SK-N-SH treated with all-trans-retinoic acid at 6 μM for 48 hours (cell line): ENCODE measurements at regions not wholly inside any gene's neighbourhood (a gene's known extent, or its start where the extent isn't known, plus 50 kb on each side); places are given as distances from the start of the nearest gene placed in this dataset.

Experiments used
- ARNTL ChIP-seq: fragments of 450-650 bp; formaldehyde crosslinking; IDR thresholded peaks from 2 replicates; pipeline ENCODE4 v1.5.0; 2020; ENCODE audit warnings: low read depth, mild to moderate bottlenecking, moderate library complexity, borderline replicate concordance
- BACH2 ChIP-seq: fragments of 250-450 bp; sonication (Bioruptor Pico); IDR thresholded peaks from 2 replicates; pipeline ENCODE4 v1.9.0; 2021; ENCODE audit warnings: mild to moderate bottlenecking, borderline replicate concordance
- GLIS3 ChIP-seq: fragments of 250-450 bp; sonication (Bioruptor Pico); IDR thresholded peaks from 2 replicates; pipeline ENCODE4 v1.5.0; 2020; ENCODE audit warnings: mild to moderate bottlenecking, moderate library complexity
- ISL1 ChIP-seq: fragments of 250-450 bp; sonication (Bioruptor Pico); IDR thresholded peaks from 2 replicates; pipeline ENCODE4 v2.1.2; 2022; ENCODE audit warnings: mild to moderate bottlenecking, moderate library complexity
- OSR1 ChIP-seq: fragments of 250-450 bp; sonication (Bioruptor Pico); IDR thresholded peaks from 2 replicates; pipeline ENCODE4 v1.8.0; 2022; ENCODE audit warnings: moderate library complexity, mild to moderate bottlenecking, inconsistent platforms
- RARB ChIP-seq: fragments of 250-450 bp; sonication (Bioruptor Pico); IDR thresholded peaks from 2 replicates; pipeline ENCODE4 v1.8.0; 2021; ENCODE audit warnings: mild to moderate bottlenecking, moderate library complexity
- SNAI2 ChIP-seq: fragments of 250-450 bp; sonication (Bioruptor Pico); IDR thresholded peaks from 2 replicates; pipeline ENCODE4 v1.5.0; 2020; ENCODE audit warnings: mild to moderate bottlenecking, moderate library complexity
- ZC3H10 ChIP-seq: fragments of 250-450 bp; sonication (Bioruptor Pico); IDR thresholded peaks from 2 replicates; pipeline ENCODE4 v1.5.1; 2021; ENCODE audit warnings: mild to moderate bottlenecking, moderate library complexity
- ZFP30 ChIP-seq: fragments of 450-650 bp; formaldehyde crosslinking; IDR thresholded peaks from 2 replicates; pipeline ENCODE4 v1.5.0; 2022; ENCODE audit warnings: mild to moderate bottlenecking, moderate library complexity
- TF ChIP-seq, protein P1 (sequence below): fragments of 250-450 bp; sonication (Bioruptor Pico); IDR thresholded peaks from 2 replicates; pipeline ENCODE4 v1.5.1; 2020; ENCODE audit warnings: low read depth, mild to moderate bottlenecking, moderate library complexity
- TF ChIP-seq, protein P2 (sequence below): fragments of 250-450 bp; sonication (Bioruptor Pico); IDR thresholded peaks from 2 replicates; pipeline ENCODE4 v1.8.0; 2021; ENCODE audit warnings: low read depth, mild to moderate bottlenecking, moderate library complexity, borderline replicate concordance
- TF ChIP-seq, protein P3 (sequence below): fragments of 250-450 bp; sonication (Bioruptor Pico); IDR thresholded peaks from 2 replicates; pipeline ENCODE4 v1.5.0; 2020; ENCODE audit warnings: mild to moderate bottlenecking, moderate library complexity
- TF ChIP-seq, protein P4 (sequence below): fragments of 250-450 bp; sonication (Bioruptor Pico); IDR thresholded peaks from 2 replicates; pipeline ENCODE4 v1.8.0; 2020; ENCODE audit warnings: mild to moderate bottlenecking, moderate library complexity, borderline replicate concordance

DNA sequence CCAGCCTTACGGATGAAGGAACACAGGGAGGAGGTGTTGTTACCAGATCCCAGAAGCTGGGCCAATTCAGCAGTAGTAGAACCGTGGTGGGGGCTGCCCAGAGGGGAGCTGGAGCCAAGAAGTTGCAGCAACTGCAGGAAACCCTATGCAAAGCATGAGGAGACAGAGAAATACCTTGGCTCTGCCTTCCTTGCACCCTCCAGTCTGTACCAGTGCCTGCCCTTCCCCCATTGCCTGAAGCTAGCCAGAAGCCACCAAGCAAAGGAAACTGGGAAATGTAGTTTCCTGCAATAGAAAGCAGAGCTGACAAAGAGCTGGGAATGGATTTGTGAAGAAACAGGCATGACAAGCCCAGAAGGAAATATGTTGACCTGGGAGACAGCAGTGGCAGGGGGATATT is 108.7 kb upstream of the FUNDC1 start:
- TF ChIP-seq ZFP30 (CRISPR knock-in tag), result no peak
- no peak for TF ChIP-seq SNAI2 (CRISPR knock-in tag)
- TF ChIP-seq GLIS3 (CRISPR knock-in tag), result no peak
- no peak for TF ChIP-seq OSR1 (CRISPR knock-in tag)
- TF ChIP-seq, protein P1, sequence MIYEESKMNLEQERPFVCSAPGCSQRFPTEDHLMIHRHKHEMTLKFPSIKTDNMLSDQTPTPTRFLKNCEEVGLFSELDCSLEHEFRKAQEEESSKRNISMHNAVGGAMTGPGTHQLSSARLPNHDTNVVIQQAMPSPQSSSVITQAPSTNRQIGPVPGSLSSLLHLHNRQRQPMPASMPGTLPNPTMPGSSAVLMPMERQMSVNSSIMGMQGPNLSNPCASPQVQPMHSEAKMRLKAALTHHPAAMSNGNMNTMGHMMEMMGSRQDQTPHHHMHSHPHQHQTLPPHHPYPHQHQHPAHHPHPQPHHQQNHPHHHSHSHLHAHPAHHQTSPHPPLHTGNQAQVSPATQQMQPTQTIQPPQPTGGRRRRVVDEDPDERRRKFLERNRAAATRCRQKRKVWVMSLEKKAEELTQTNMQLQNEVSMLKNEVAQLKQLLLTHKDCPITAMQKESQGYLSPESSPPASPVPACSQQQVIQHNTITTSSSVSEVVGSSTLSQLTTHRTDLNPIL (CRISPR knock-in tag), result no peak
- no peak for TF ChIP-seq ZC3H10 (CRISPR knock-in tag)
- TF ChIP-seq, protein P2, sequence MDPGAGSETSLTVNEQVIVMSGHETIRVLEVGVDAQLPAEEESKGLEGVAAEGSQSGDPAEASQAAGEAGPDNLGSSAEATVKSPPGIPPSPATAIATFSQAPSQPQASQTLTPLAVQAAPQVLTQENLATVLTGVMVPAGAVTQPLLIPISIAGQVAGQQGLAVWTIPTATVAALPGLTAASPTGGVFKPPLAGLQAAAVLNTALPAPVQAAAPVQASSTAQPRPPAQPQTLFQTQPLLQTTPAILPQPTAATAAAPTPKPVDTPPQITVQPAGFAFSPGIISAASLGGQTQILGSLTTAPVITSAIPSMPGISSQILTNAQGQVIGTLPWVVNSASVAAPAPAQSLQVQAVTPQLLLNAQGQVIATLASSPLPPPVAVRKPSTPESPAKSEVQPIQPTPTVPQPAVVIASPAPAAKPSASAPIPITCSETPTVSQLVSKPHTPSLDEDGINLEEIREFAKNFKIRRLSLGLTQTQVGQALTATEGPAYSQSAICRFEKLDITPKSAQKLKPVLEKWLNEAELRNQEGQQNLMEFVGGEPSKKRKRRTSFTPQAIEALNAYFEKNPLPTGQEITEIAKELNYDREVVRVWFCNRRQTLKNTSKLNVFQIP (CRISPR knock-in tag), result no peak
- TF ChIP-seq ARNTL (CRISPR knock-in tag), result no peak
- no peak for TF ChIP-seq BACH2 (CRISPR knock-in tag)
- TF ChIP-seq ISL1 (CRISPR knock-in tag), result no peak
- TF ChIP-seq, protein P3, sequence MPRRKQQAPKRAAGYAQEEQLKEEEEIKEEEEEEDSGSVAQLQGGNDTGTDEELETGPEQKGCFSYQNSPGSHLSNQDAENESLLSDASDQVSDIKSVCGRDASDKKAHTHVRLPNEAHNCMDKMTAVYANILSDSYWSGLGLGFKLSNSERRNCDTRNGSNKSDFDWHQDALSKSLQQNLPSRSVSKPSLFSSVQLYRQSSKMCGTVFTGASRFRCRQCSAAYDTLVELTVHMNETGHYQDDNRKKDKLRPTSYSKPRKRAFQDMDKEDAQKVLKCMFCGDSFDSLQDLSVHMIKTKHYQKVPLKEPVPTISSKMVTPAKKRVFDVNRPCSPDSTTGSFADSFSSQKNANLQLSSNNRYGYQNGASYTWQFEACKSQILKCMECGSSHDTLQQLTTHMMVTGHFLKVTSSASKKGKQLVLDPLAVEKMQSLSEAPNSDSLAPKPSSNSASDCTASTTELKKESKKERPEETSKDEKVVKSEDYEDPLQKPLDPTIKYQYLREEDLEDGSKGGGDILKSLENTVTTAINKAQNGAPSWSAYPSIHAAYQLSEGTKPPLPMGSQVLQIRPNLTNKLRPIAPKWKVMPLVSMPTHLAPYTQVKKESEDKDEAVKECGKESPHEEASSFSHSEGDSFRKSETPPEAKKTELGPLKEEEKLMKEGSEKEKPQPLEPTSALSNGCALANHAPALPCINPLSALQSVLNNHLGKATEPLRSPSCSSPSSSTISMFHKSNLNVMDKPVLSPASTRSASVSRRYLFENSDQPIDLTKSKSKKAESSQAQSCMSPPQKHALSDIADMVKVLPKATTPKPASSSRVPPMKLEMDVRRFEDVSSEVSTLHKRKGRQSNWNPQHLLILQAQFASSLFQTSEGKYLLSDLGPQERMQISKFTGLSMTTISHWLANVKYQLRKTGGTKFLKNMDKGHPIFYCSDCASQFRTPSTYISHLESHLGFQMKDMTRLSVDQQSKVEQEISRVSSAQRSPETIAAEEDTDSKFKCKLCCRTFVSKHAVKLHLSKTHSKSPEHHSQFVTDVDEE (CRISPR knock-in tag), result no peak
- TF ChIP-seq RARB, result no peak
- TF ChIP-seq, protein P4, sequence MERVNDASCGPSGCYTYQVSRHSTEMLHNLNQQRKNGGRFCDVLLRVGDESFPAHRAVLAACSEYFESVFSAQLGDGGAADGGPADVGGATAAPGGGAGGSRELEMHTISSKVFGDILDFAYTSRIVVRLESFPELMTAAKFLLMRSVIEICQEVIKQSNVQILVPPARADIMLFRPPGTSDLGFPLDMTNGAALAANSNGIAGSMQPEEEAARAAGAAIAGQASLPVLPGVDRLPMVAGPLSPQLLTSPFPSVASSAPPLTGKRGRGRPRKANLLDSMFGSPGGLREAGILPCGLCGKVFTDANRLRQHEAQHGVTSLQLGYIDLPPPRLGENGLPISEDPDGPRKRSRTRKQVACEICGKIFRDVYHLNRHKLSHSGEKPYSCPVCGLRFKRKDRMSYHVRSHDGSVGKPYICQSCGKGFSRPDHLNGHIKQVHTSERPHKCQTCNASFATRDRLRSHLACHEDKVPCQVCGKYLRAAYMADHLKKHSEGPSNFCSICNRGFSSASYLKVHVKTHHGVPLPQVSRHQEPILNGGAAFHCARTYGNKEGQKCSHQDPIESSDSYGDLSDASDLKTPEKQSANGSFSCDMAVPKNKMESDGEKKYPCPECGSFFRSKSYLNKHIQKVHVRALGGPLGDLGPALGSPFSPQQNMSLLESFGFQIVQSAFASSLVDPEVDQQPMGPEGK (CRISPR knock-in tag), result no peak
